ENCODE measurements at regions not wholly inside any gene's neighbourhood (a gene's known extent, or its start where the extent isn't known, plus 50 kb on each side); places are given as distances from the start of the nearest gene placed in this dataset.

- no peak for DNase-seq (ENCODE audit: low read depth, low spot score)
These were observed 1086.8 kb downstream of the BRD1 start for GRCh38 chr22:48740731-48741405.

GRCh38 chr22:48740086-48740730 is 1087.5 kb downstream of the BRD1 start:
- DNase-seq (ENCODE audit: low read depth, low spot score): no peak

- DNase-seq (ENCODE audit: low read depth, low spot score): no peak
These were observed 1088.2 kb downstream of the BRD1 start for GRCh38 chr22:48739348-48740085.

- no peak for DNase-seq (ENCODE audit: low read depth, low spot score)
These were observed 1089.3 kb downstream of the BRD1 start for GRCh38 chr22:48738204-48738980.

GRCh38 chr22:48737461-48738203 is 1090.0 kb downstream of the BRD1 start:
- no peak for DNase-seq (ENCODE audit: low read depth, low spot score)

GRCh38 chr22:48736593-48737460 is 1090.8 kb downstream of the BRD1 start:
- DNase-seq (ENCODE audit: low read depth, low spot score): no peak

GRCh38 chr22:48734961-48735360 is 1092.7 kb downstream of the BRD1 start:
- DNase-seq (ENCODE audit: low read depth, low spot score): no peak

GRCh38 chr22:48734359-48734758 is 1093.3 kb downstream of the BRD1 start:
- no peak for DNase-seq (ENCODE audit: low read depth, low spot score)

GRCh38 chr22:48729499-48730171 is 1098.0 kb downstream of the BRD1 start:
- DNase-seq (ENCODE audit: low read depth, low spot score): no peak

- DNase-seq (ENCODE audit: low read depth, low spot score): no peak
These were observed 1100.1 kb downstream of the BRD1 start for GRCh38 chr22:48727454-48728058.

GRCh38 chr22:48724899-48725298 is 1102.8 kb downstream of the BRD1 start:
- DNase-seq (ENCODE audit: low read depth, low spot score): no peak

- no peak for DNase-seq (ENCODE audit: low read depth, low spot score)
These were observed 1105.0 kb downstream of the BRD1 start for GRCh38 chr22:48722661-48723060.

- no peak for DNase-seq (ENCODE audit: low read depth, low spot score)
These were observed 1106.3 kb downstream of the BRD1 start for GRCh38 chr22:48721395-48721669.

- DNase-seq (ENCODE audit: low read depth, low spot score): no peak
These were observed 1106.8 kb downstream of the BRD1 start for GRCh38 chr22:48720662-48721394.

GRCh38 chr22:48719978-48720661 is 1107.6 kb downstream of the BRD1 start:
- DNase-seq (ENCODE audit: low read depth, low spot score): no peak

- no peak for DNase-seq (ENCODE audit: low read depth, low spot score)
These were observed 1108.7 kb downstream of the BRD1 start for GRCh38 chr22:48718818-48719500.
